ENCODE measurements at regions not wholly inside any gene's neighbourhood (a gene's known extent, or its start where the extent isn't known, plus 50 kb on each side); places are given as distances from the start of the nearest gene placed in this dataset.

- no peak overlapping the region for H3K4me3 ChIP-seq (ENCODE audit: low read depth, low read length)
- no peaks in the 10 kb centered on the region for H3K36me3 ChIP-seq (ENCODE audit: control insufficient read depth, insufficient read depth, low read length)
- no peaks in the 10 kb centered on the region for H3K27me3 ChIP-seq (ENCODE audit: control insufficient read depth, insufficient read depth, low read length)
- no peak for DNase-seq (ENCODE audit: low read depth)
- no peak for FAIRE-seq
- TF ChIP-seq, protein P1, sequence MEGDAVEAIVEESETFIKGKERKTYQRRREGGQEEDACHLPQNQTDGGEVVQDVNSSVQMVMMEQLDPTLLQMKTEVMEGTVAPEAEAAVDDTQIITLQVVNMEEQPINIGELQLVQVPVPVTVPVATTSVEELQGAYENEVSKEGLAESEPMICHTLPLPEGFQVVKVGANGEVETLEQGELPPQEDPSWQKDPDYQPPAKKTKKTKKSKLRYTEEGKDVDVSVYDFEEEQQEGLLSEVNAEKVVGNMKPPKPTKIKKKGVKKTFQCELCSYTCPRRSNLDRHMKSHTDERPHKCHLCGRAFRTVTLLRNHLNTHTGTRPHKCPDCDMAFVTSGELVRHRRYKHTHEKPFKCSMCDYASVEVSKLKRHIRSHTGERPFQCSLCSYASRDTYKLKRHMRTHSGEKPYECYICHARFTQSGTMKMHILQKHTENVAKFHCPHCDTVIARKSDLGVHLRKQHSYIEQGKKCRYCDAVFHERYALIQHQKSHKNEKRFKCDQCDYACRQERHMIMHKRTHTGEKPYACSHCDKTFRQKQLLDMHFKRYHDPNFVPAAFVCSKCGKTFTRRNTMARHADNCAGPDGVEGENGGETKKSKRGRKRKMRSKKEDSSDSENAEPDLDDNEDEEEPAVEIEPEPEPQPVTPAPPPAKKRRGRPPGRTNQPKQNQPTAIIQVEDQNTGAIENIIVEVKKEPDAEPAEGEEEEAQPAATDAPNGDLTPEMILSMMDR (IDR thresholded peaks at IDR 0.05; ENCODE audit: insufficient read depth, low read length, severe bottlenecking), result no peak
Measured at GRCh38 chr4:22047793-22048192, 99.2 kb upstream of the KCNIP4 start.

GRCh38 chr4:22045051-22045630 lies 96.6 kb upstream of the KCNIP4 start:
- Histone ChIP-seq H3K36me3 (ENCODE audit: control insufficient read depth, insufficient read depth, low read length) (no peaks in the 10 kb centered on the region), H3K4me3 (ENCODE audit: low read depth, low read length) (no peak overlapping the region), H3K27me3 (ENCODE audit: control insufficient read depth, insufficient read depth, low read length) (no peaks in the 10 kb centered on the region)
- no peak for FAIRE-seq
- no peak for DNase-seq (ENCODE audit: low read depth)
- TF ChIP-seq, protein P1 (IDR thresholded peaks at IDR 0.05; ENCODE audit: insufficient read depth, low read length, severe bottlenecking), result no peak

- TF ChIP-seq, protein P1 (IDR thresholded peaks at IDR 0.05; ENCODE audit: insufficient read depth, low read length, severe bottlenecking), result no peak
- DNase-seq (ENCODE audit: low read depth) (no peak), FAIRE-seq (no peak)
- H3K27me3 ChIP-seq (ENCODE audit: control insufficient read depth, insufficient read depth, low read length), result no peaks in the 10 kb centered on the region
- no peak overlapping the region for H3K4me3 ChIP-seq (ENCODE audit: low read depth, low read length)
- no peaks in the 10 kb centered on the region for H3K36me3 ChIP-seq (ENCODE audit: control insufficient read depth, insufficient read depth, low read length)
Measured at GRCh38 chr4:22031423-22031822, 82.9 kb upstream of the KCNIP4 start.

DNA sequence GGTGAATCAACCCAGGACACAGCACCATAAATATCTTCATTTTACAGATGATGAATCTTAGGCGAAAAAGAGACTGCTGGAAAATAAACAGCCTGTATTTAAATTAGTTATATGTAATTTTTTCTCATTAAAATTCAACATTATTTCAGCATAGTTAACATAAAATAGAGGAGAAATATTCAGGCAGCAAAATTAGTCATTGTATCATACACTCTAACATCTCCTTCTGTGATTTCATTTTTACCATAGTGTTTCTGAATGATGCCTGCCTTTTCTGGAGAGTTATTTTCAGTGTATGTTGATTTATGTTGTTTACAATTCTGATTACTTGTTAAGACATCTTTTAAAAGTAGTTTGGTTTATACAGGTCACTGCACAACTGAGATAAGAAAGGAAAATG lies 82.3 kb upstream of the KCNIP4 start:
- no peak overlapping the region for H3K4me3 ChIP-seq (ENCODE audit: low read depth, low read length)
- no peaks in the 10 kb centered on the region for H3K27me3 ChIP-seq (ENCODE audit: control insufficient read depth, insufficient read depth, low read length)
- TF ChIP-seq, protein P1 (IDR thresholded peaks at IDR 0.05; ENCODE audit: insufficient read depth, low read length, severe bottlenecking), result no peak
- no peaks in the 10 kb centered on the region for H3K36me3 ChIP-seq (ENCODE audit: control insufficient read depth, insufficient read depth, low read length)
- FAIRE-seq (no peak), DNase-seq (ENCODE audit: low read depth) (no peak)

DNA sequence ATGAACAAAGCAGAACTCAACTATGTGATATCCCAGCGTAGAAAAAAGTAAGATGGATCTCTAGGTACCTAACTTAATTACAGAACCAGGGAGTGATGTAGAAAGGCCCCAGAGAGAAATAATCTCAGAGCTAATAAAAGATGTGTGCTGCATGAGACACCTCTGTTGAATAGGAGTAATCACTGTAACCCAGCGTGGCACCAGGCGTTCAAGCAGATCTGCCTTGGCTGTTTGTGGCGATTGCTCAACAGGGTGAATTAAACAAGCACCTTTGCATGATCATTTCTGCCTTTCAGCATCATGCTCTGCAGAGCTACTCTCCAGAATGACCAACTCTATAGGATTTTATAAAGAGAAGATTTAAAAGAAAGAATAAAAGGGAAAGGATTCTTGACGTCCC lies 81.7 kb upstream of the KCNIP4 start:
- no peaks in the 10 kb centered on the region for H3K36me3 ChIP-seq (ENCODE audit: control insufficient read depth, insufficient read depth, low read length)
- no peaks in the 10 kb centered on the region for H3K27me3 ChIP-seq (ENCODE audit: control insufficient read depth, insufficient read depth, low read length)
- FAIRE-seq, result no peak
- TF ChIP-seq, protein P1 (IDR thresholded peaks at IDR 0.05; ENCODE audit: insufficient read depth, low read length, severe bottlenecking), result no peak
- H3K4me3 ChIP-seq (ENCODE audit: low read depth, low read length), result no peak overlapping the region
- no peak for DNase-seq (ENCODE audit: low read depth)

GRCh38 chr4:22029803-22030202 lies 81.2 kb upstream of the KCNIP4 start:
- TF ChIP-seq, protein P1 (IDR thresholded peaks at IDR 0.05; ENCODE audit: insufficient read depth, low read length, severe bottlenecking), result no peak
- peak; percentile 44 for DNase-seq (ENCODE audit: low read depth)
- no peak for FAIRE-seq
- H3K4me3 ChIP-seq (ENCODE audit: low read depth, low read length), result no peak overlapping the region
- no peaks in the 10 kb centered on the region for H3K27me3 ChIP-seq (ENCODE audit: control insufficient read depth, insufficient read depth, low read length)
- no peaks in the 10 kb centered on the region for H3K36me3 ChIP-seq (ENCODE audit: control insufficient read depth, insufficient read depth, low read length)
